HG03442 (cell line): ENCODE measurements at regions not wholly inside any gene's neighbourhood (a gene's known extent, or its start where the extent isn't known, plus 50 kb on each side); places are given as distances from the start of the nearest gene placed in this dataset.
"Not testable (repeated sequence)": the region's sequence is repeated elsewhere in the genome, so short reads cannot be mapped to it uniquely, and the experiment has no call there.

Experiments
- ATAC-seq: cut with Tn5 transposase; IDR thresholded peaks from one replicate; pipeline ENCODE4 v1.9.1; 2021; ENCODE audit warnings: mild to moderate bottlenecking, moderate library complexity; ENCODE audit not compliant: unreplicated experiment

- ATAC-seq = not testable (repeated sequence)
Observed at GRCh38 chr20:30895354-30895711, 362.1 kb upstream of the DEFB115 start.

GRCh38 chr20:30899370-30900079, 357.9 kb upstream of the DEFB115 start:
- not testable (repeated sequence) for ATAC-seq

- not testable (repeated sequence) for ATAC-seq
Observed at GRCh38 chr20:30900080-30900719, 357.3 kb upstream of the DEFB115 start.

- not testable (repeated sequence) for ATAC-seq
Observed at GRCh38 chr20:30905231-30905630, 352.2 kb upstream of the DEFB115 start.

GRCh38 chr20:30910937-30911725, 346.3 kb upstream of the DEFB115 start:
- no peak for ATAC-seq

- not testable (repeated sequence) for ATAC-seq
Observed at GRCh38 chr20:30911832-30912660, 345.4 kb upstream of the DEFB115 start.

GRCh38 chr20:30912661-30913026, 344.8 kb upstream of the DEFB115 start:
- ATAC-seq = not testable (repeated sequence)

- not testable (repeated sequence) for ATAC-seq
Observed at GRCh38 chr20:30916404-30916803, 341.1 kb upstream of the DEFB115 start.

- no peak for ATAC-seq
Observed at GRCh38 chr20:30919514-30920188, 337.8 kb upstream of the DEFB115 start.

GRCh38 chr20:30921286-30922071, 336.0 kb upstream of the DEFB115 start:
- ATAC-seq = no peak

GRCh38 chr20:30922129-30922528, 335.3 kb upstream of the DEFB115 start:
- ATAC-seq = no peak

GRCh38 chr20:30937790-30938189, 319.7 kb upstream of the DEFB115 start:
- no peak for ATAC-seq

GRCh38 chr20:30949761-30950160, 307.7 kb upstream of the DEFB115 start:
- ATAC-seq = no peak

- not testable (repeated sequence) for ATAC-seq
Observed at GRCh38 chr20:30951088-30951487, 306.4 kb upstream of the DEFB115 start.

- ATAC-seq = not testable (repeated sequence)
Observed at GRCh38 chr20:30956649-30957048, 300.8 kb upstream of the DEFB115 start.

GRCh38 chr20:30959208-30959607, 298.3 kb upstream of the DEFB115 start:
- not testable (repeated sequence) for ATAC-seq

- no peak for ATAC-seq
Observed at GRCh38 chr20:30963591-30963990, 293.9 kb upstream of the DEFB115 start.

- ATAC-seq = not testable (repeated sequence)
Observed at GRCh38 chr20:30975859-30976258, 281.6 kb upstream of the DEFB115 start.

GRCh38 chr20:30985386-30985785, 272.1 kb upstream of the DEFB115 start:
- no peak for ATAC-seq
